A673 (cell line): ENCODE measurements at regions not wholly inside any gene's neighbourhood (a gene's known extent, or its start where the extent isn't known, plus 50 kb on each side); places are given as distances from the start of the nearest gene placed in this dataset.
"Not testable (repeated sequence)": the region's sequence is repeated elsewhere in the genome, so short reads cannot be mapped to it uniquely, and the experiment has no call there.

Source experiments
- BruUV-seq: library from RNA; stranded (reverse); fragments of 400-500 nt; replicated peaks from 2 replicates; lab custom pipeline; 2021; lab: Mats Ljungman, UMichigan
- CTCF ChIA-PET: fragments of 300-600 bp; sonication (Branson Sonifier 250); formaldehyde crosslinking; loops from one replicate; lab custom pipeline; 2022; ENCODE audit warnings: antibody characterized with exemption; lab: Charles Lee
- POLR2A ChIA-PET: fragments of 300-600 bp; sonication (Branson Sonifier 250); formaldehyde crosslinking; loops from one replicate; lab custom pipeline; 2022; ENCODE audit warnings: antibody characterized with exemption; ENCODE audit not compliant: low non-redundant PET; lab: Charles Lee
- DNase-seq: peaks from one replicate; pipeline ENCODE4 v3.0.0-alpha.2; 2015; ENCODE audit warnings: low spot score
- H3K27ac ChIP-seq: fragments of 200-600 bp; sonication (generic); 2 replicates; pipeline ENCODE4 v1.5.1; 2016; ENCODE audit warnings: mixed run types, low read depth, mild to moderate bottlenecking, mixed read lengths, antibody characterized with exemption, low read length; ENCODE audit not compliant: poor library complexity, severe bottlenecking
- H3K27me3 ChIP-seq: fragments of 200-600 bp; sonication (generic); replicated peaks from 2 replicates; pipeline ENCODE4 v1.6.1; 2017; ENCODE audit warnings: mixed run types, low read depth, mild to moderate bottlenecking, mixed read lengths, antibody characterized with exemption, low read length; ENCODE audit not compliant: insufficient read depth, poor library complexity
- H3K36me3 ChIP-seq: fragments of 200-600 bp; sonication (generic); 2 replicates; pipeline ENCODE4 v1.6.1; 2016; ENCODE audit warnings: mixed run types, mild to moderate bottlenecking, mixed read lengths, antibody characterized with exemption, low read length; ENCODE audit not compliant: insufficient read depth, poor library complexity, severe bottlenecking
- H3K4me1 ChIP-seq: fragments of 200-600 bp; sonication (generic); 2 replicates; pipeline ENCODE4 v1.6.1; 2017; ENCODE audit warnings: mixed run types, mild to moderate bottlenecking, mixed read lengths, antibody characterized with exemption, low read length; ENCODE audit not compliant: insufficient read depth, poor library complexity, severe bottlenecking
- H3K4me3 ChIP-seq: fragments of 200-600 bp; sonication (generic); 2 replicates; pipeline ENCODE4 v1.5.1; 2016; ENCODE audit warnings: low read depth, mixed run types, mild to moderate bottlenecking, mixed read lengths, low read length; ENCODE audit not compliant: poor library complexity, severe bottlenecking
- H3K9me3 ChIP-seq: fragments of 200-600 bp; sonication (generic); 2 replicates; pipeline ENCODE4 v1.6.1; 2016; ENCODE audit warnings: mixed run types, low read depth, mild to moderate bottlenecking, mixed read lengths, antibody characterized with exemption, low read length; ENCODE audit not compliant: poor library complexity, severe bottlenecking
- CTCF ChIP-seq: fragments of 300-800, 200-600 bp; sonication (generic); conservative IDR thresholded peaks from 2 replicates; pipeline ENCODE4 v1.5.1; 2017; ENCODE audit warnings: low read depth, mild to moderate bottlenecking, antibody characterized with exemption, low read length, moderate library complexity, mixed read lengths
- EZH2 ChIP-seq: fragments of 200-600 bp; sonication (generic); IDR thresholded peaks from 2 replicates; pipeline ENCODE4 v1.6.1; 2017; ENCODE audit warnings: borderline replicate concordance, low read depth, mild to moderate bottlenecking, mixed read lengths, antibody characterized with exemption, low read length; ENCODE audit not compliant: poor library complexity, severe bottlenecking
- intact Hi-C: fragments of 100-400 bp; cut with micrococcal nuclease; formaldehyde crosslinking; loops from one replicate; pipeline ENCODE4 v1.10.0; 2022; ENCODE audit not compliant: unreplicated experiment

- TF ChIP-seq EZH2 (no peak), CTCF (no peak)
- H3K4me3 ChIP-seq, result no peak overlapping the region
- DNase-seq, result no peak
- CTCF ChIA-PET, result no interaction called here
- H3K27me3 ChIP-seq, result no peaks in the 10 kb centered on the region
- H3K27ac ChIP-seq, result no peak overlapping the region
- POLR2A ChIA-PET, result no interaction called here
- peaks cover 6% of the 10 kb centered on the region for H3K9me3 ChIP-seq
- BruUV-seq, result no TSS peak
- intact Hi-C loops, result loop anchor here (10.0 kb wide), 1 partner anchor 251 kb away; no protein-coding TSS in a partner anchor
- no peaks in the 10 kb centered on the region for H3K4me1 ChIP-seq
- H3K36me3 ChIP-seq, result no peaks in the 10 kb centered on the region
Measured at GRCh38 chr7:32803406-32804141, 88.0 kb downstream of the KBTBD2 start.

- ChIA-PET POLR2A (no interaction called here), CTCF (no interaction called here)
- Histone ChIP-seq H3K27ac (no peak overlapping the region), H3K36me3 (no peaks in the 10 kb centered on the region), H3K4me1 (no peaks in the 10 kb centered on the region), H3K27me3 (no peaks in the 10 kb centered on the region), H3K4me3 (no peak overlapping the region), H3K9me3 (peaks cover 6% of the 10 kb centered on the region)
- intact Hi-C loops, result loop anchor here (10.0 kb wide), 1 partner anchor 252 kb away; no protein-coding TSS in a partner anchor
- TF ChIP-seq CTCF (no peak), EZH2 (no peak)
- no peak for DNase-seq
- BruUV-seq, result no TSS peak
Measured at GRCh38 chr7:32802305-32802910, 89.2 kb downstream of the KBTBD2 start.

DNA sequence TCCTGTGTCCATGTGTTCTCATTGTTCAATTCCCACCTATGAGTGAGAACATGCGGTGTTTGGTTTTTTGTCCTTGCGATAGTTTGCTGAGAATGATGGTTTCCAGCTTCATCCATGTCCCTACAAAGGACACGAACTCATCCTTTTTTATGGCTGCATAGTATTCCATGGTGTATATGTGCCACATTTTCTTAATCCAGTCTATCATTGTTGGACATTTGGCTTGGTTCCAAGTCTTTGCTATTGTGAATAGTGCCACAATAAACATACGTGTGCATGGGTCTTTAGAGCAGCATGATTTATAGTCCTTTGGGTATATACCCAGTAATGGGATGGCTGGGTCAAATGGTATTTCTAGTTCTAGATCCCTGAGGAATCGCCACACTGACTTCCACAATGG, 98.5 kb downstream of the KBTBD2 start:
- H3K9me3 ChIP-seq, H3K27me3 ChIP-seq, CTCF ChIA-PET, H3K36me3 ChIP-seq, H3K27ac ChIP-seq, DNase-seq, POLR2A ChIA-PET, H3K4me1 ChIP-seq, intact Hi-C loops, BruUV-seq, H3K4me3 ChIP-seq: not testable (repeated sequence)

- H3K9me3 ChIP-seq, H3K4me3 ChIP-seq, intact Hi-C loops, H3K27ac ChIP-seq, BruUV-seq, CTCF ChIA-PET, DNase-seq, H3K27me3 ChIP-seq, POLR2A ChIA-PET, H3K36me3 ChIP-seq, H3K4me1 ChIP-seq: not testable (repeated sequence)
Measured at GRCh38 chr7:32790766-32791430, 100.7 kb downstream of the KBTBD2 start.

DNA sequence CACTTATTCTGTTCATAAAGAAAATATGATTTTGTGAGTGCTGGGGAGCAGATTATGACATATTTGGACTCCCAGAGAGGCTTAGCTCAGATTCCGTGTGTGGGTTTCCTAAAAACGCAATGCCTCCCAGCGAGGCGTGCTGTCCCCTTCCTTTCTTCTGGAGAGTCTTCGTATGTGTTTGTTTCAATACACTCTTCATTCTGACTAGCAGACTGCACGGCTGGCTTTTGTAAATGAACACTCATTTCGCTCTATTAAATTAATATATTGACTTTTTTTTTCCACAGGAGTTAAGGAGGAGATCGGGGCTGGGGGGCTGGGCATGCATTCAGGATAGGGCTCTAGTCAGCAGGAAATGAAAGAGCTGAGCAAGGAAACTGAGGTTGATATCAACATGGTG, 102.3 kb downstream of the KBTBD2 start:
- H3K9me3 ChIP-seq, H3K36me3 ChIP-seq, H3K27me3 ChIP-seq, H3K4me1 ChIP-seq, H3K27ac ChIP-seq, DNase-seq, intact Hi-C loops, CTCF ChIA-PET, H3K4me3 ChIP-seq, BruUV-seq: not testable (repeated sequence)
- POLR2A ChIA-PET, result interaction anchor here (0.6 kb wide), 1 partner anchor 384 kb away, joined by 4 read pairs; no protein-coding TSS in a partner anchor

GRCh38 chr7:32788174-32788573, 103.4 kb downstream of the KBTBD2 start:
- intact Hi-C loops, H3K27ac ChIP-seq, CTCF ChIA-PET, POLR2A ChIA-PET, H3K9me3 ChIP-seq, H3K4me3 ChIP-seq, H3K4me1 ChIP-seq, H3K27me3 ChIP-seq, DNase-seq, BruUV-seq, H3K36me3 ChIP-seq: not testable (repeated sequence)
